Adrenal gland (tissue), 9 donors: ENCODE measurements at regions not wholly inside any gene's neighbourhood (a gene's known extent, or its start where the extent isn't known, plus 50 kb on each side); places are given as distances from the start of the nearest gene placed in this dataset.
"Not testable (repeated sequence)": the region's sequence is repeated elsewhere in the genome, so short reads cannot be mapped to it uniquely, and the experiment has no call there.

Experiments
- DNase-seq, 7 donors: peaks; one replicate each; pipeline ENCODE4 v3.0.0-alpha.2; 2019 to 2020
- H3K27ac ChIP-seq, 5 donors: fragments of 200-600 bp; sonication (generic) in 4 of 5; 1 replicate in 3 of 5; 2 replicates in 2 of 5; pipeline versions ENCODE4 v1.5.1 to v1.8.0; 2016 to 2020; ENCODE audit warnings: mild to moderate bottlenecking in 1 of 5
- H3K27me3 ChIP-seq: fragments of 200-600 bp; 2 replicates; pipeline ENCODE4 v1.8.0; 2021
- H3K36me3 ChIP-seq, 2 donors: fragments of 200-600 bp; replicated peaks in 1 of 2; 1 replicate in 1 of 2; 2 replicates in 1 of 2; pipeline versions ENCODE4 v1.5.1 to v1.8.0; 2018 to 2022
- H3K4me1 ChIP-seq, 2 donors: fragments of 200-600 bp; replicated peaks in 1 of 2; 1 replicate in 1 of 2; 2 replicates in 1 of 2; pipeline versions ENCODE4 v1.5.1 to v1.8.0; 2018 to 2021
- H3K4me3 ChIP-seq, 4 donors: fragments of 200-600 bp; sonication (generic) in 3 of 4; one replicate each; pipeline ENCODE4 v1.5.1; 2016 to 2018
- H3K9me3 ChIP-seq, 3 donors: fragments of 200-600 bp; sonication (generic) in 1 of 3; replicated peaks in 1 of 3; 1 replicate in 2 of 3; 2 replicates in 1 of 3; pipeline versions ENCODE4 v1.5.1 to v1.8.0; 2016 to 2021
- CTCF ChIP-seq, 6 experiments: fragments of 450-650 bp in 4 of 6; fragments of 200-600 bp in 2 of 6; sonication (generic) in 1 of 6; IDR thresholded peaks; 1 replicate in 5 of 6; 2 replicates in 1 of 6; pipeline versions ENCODE4 v1.5.1 to v1.8.0; 2016 to 2021; ENCODE audit warnings: antibody characterized with exemption in 6 of 6, mild to moderate bottlenecking in 2 of 6, moderate library complexity in 1 of 6
- POLR2A ChIP-seq, 2 donors: fragments of 450-650 bp; IDR thresholded peaks; one replicate each; pipeline ENCODE4 v1.6.1; 2017; ENCODE audit warnings: antibody characterized with exemption in 2 of 2, mild to moderate bottlenecking in 2 of 2, moderate library complexity in 1 of 2
- WGBS, 4 donors: extraction: QIAGEN DNeasy Blood & Tissue Kit in 2 of 4; methylation state at CpG; one replicate each; pipeline versions ENCODE4 v1.1.5 to v1.1.7; 2013 to 2017; 5-methylcytosine and 5-hydroxymethylcytosine counted together
- intact Hi-C, 2 donors: fragments of 100-400 bp; cut with DNase I; formaldehyde crosslinking; loops; one replicate each; pipeline versions ENCODE4 v1.14.1 to v1.15.0; 2022 to 2023
- donor health status: healthy with polysubstance abuse.
- donor health status: Bipolar disorder and iron deficiency.
- donor health status: DM: yes; HTN: yes; CAD: no.
- donor health status: DM: no; HTN: no; CAD: no.
- donor health status: DM: no; HTN: no; CAD: no.

DNA sequence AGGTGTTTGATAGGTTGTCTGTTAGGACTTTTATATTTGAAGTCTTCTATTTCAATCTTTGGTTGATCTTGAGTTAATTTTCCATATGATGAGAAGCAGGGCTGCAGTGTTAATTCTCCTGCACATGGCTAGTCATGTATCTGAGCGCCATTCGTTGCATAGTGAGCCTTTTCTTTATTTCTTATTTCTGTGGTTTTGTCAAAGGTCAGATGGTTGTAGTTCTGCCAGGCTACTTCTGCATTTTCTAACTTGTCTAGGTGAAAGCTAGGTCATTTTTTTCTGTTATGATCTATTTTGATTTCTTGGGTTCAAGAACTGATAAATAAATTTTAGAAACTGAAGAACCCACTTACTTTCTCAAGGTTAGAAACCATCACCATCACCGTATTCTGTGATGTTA lies 56.7 kb downstream of the CCDC74A start:
- Histone ChIP-seq H3K4me3 (no peak overlapping the region), H3K4me1 (no peaks in the 10 kb centered on the region), H3K9me3 (no peaks in the 10 kb centered on the region), H3K27ac (no peak overlapping the region), H3K36me3 (no peaks in the 10 kb centered on the region), H3K27me3 (no peaks in the 10 kb centered on the region)
- TF ChIP-seq POLR2A (IDR thresholded peaks at IDR 0.05) (no peak), CTCF (IDR thresholded peaks at IDR 0.05) (no peak)
- WGBS, 4 donors = 79 to 85% (median 82%) methylated on average over 3 of the region's 3 CpGs
- intact Hi-C loops = no loop called here
- no peak for DNase-seq

GRCh38 chr2:131584940-131585339 lies 57.3 kb downstream of the CCDC74A start:
- no peak overlapping the region for H3K4me3 ChIP-seq
- no peaks in the 10 kb centered on the region for H3K9me3 ChIP-seq
- H3K27ac ChIP-seq = no peak overlapping the region
- WGBS, 4 donors = 71 to 84% (median 77%) methylated on average over 4 of the region's 4 CpGs
- H3K4me1 ChIP-seq = no peaks in the 10 kb centered on the region
- H3K36me3 ChIP-seq = no peaks in the 10 kb centered on the region
- intact Hi-C loops = no loop called here
- H3K27me3 ChIP-seq = no peaks in the 10 kb centered on the region
- no peak for DNase-seq
- TF ChIP-seq CTCF (IDR thresholded peaks at IDR 0.05) = no peak
- no peak for TF ChIP-seq POLR2A (IDR thresholded peaks at IDR 0.05)

DNA sequence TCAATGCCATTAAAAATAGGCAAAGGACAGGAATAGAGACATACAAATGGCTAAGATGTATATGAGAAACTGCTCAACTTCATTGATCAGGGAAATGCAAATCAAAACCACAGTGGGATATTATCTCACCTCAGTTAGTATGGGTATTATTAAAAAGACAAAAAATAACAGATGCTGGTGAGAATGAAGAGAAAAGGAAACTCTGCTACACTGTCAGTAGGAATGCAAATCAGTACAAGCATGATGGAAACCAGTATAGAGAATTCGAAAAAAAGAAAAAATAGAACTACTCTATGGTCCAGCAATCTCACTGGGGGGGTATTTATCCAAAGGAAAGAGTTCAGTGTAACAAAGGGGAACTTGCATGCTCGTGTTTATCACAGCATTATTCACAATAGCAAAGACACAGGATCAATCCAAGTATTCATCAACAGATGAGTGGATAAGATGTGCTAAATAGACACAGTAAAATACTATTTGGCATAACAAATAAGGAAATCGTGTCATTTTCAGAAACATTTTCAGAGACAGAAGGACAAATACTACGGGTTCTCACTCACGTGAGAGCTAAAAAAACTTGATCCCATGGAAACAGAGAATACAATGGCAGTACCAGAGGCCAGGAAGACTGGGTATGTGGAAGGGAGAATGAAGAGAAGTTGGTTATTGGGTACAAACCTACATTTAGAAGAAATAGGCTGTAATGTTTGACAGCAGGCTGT lies 60.6 kb downstream of the CCDC74A start:
- 71 to 82% (median 73%) methylated on average over 5 of the region's 5 CpGs for WGBS, 4 donors

GRCh38 chr2:131589126-131589525 lies 61.4 kb downstream of the CCDC74A start:
- DNase-seq, H3K27me3 ChIP-seq, H3K36me3 ChIP-seq, H3K27ac ChIP-seq, H3K4me3 ChIP-seq, H3K4me1 ChIP-seq, H3K9me3 ChIP-seq, intact Hi-C loops: not testable (repeated sequence)
- WGBS, 4 donors = 75 to 87% (median 82%) methylated on average over 1 to 6 of the region's 6 CpGs

More for the DNA sequence above, 60.6 kb downstream of the CCDC74A start:
- Histone ChIP-seq H3K4me1 (no peaks in the 10 kb centered on the region), H3K4me3 (no peak overlapping the region), H3K36me3 (no peaks in the 10 kb centered on the region), H3K27ac (no peak overlapping the region), H3K9me3 (no peaks in the 10 kb centered on the region), H3K27me3 (no peaks in the 10 kb centered on the region)
- DNase-seq = no peak
- no peak for TF ChIP-seq CTCF (IDR thresholded peaks at IDR 0.05)
- TF ChIP-seq POLR2A (IDR thresholded peaks at IDR 0.05) = no peak
- intact Hi-C loops = no loop called here

GRCh38 chr2:131590366-131590765 lies 62.7 kb downstream of the CCDC74A start:
- intact Hi-C loops = no loop called here
- H3K9me3 ChIP-seq = no peaks in the 10 kb centered on the region
- no peak overlapping the region for H3K4me3 ChIP-seq
- no peaks in the 10 kb centered on the region for H3K36me3 ChIP-seq
- TF ChIP-seq CTCF (IDR thresholded peaks at IDR 0.05) = no peak
- WGBS, 4 donors = 90 to 97% (median 93%) methylated on average over 6 to 8 of the region's 8 CpGs; no CpG with 5 or more reads in 1 of the 4 donors
- no peaks in the 10 kb centered on the region for H3K4me1 ChIP-seq
- no peak for DNase-seq
- H3K27me3 ChIP-seq = no peaks in the 10 kb centered on the region
- no peak overlapping the region for H3K27ac ChIP-seq
